ENCODE measurements at regions not wholly inside any gene's neighbourhood (a gene's known extent, or its start where the extent isn't known, plus 50 kb on each side); places are given as distances from the start of the nearest gene placed in this dataset. TPM values are rescaled to one million over a fixed set of nuclear protein-coding genes. Genes with fewer than 3 reads are reported as not detected.

DNA sequence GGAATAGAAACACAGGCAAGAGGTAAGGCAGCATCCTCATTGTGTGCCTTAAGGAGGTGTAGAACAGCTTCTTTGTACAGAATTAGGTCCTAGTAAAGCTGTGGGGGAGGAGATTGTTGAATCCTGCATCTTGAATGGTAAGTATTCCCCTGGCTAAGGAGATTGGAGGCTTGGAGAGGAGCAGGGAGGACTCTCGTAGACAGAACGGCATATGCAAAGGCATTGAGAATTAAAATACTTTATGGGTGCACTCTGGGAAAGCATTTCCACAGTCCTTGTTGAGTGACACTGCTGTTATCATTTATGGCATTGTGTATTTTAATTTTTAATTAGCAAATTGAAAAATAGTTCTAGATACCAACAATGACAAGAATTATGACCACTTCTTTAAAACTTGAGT lies 66.5 kb upstream of the GPR149 start:
- H3K36me3 ChIP-seq (ENCODE audit: insufficient read depth, low read length), result no peaks in the 10 kb centered on the region

DNA sequence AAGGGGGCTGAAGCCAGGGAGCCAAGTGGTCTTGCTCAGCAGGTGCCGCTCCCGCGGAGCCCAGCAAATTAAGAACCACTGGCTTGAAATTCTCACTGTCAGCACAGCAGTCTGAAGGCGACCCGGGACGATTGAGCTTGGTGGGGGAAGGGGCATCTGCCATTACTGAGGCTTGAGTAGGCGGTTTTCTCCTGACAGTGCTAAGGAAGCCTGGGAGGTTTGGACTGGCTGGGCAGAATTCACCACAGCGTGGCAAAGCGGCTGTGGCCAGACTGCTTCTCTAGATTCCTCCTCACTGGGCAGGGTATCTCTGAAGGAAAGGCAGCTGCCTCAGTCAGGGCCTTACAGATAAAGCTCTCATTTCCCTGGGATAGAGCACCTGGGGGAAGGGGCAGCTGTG lies 57.0 kb upstream of the GPR149 start:
- Histone ChIP-seq H3K79me2 (ENCODE audit: insufficient read depth, low read length) (no peaks in the 10 kb centered on the region), H4K20me1 (ENCODE audit: insufficient read depth, low read length) (no peaks in the 10 kb centered on the region)
- TF ChIP-seq, protein P1, sequence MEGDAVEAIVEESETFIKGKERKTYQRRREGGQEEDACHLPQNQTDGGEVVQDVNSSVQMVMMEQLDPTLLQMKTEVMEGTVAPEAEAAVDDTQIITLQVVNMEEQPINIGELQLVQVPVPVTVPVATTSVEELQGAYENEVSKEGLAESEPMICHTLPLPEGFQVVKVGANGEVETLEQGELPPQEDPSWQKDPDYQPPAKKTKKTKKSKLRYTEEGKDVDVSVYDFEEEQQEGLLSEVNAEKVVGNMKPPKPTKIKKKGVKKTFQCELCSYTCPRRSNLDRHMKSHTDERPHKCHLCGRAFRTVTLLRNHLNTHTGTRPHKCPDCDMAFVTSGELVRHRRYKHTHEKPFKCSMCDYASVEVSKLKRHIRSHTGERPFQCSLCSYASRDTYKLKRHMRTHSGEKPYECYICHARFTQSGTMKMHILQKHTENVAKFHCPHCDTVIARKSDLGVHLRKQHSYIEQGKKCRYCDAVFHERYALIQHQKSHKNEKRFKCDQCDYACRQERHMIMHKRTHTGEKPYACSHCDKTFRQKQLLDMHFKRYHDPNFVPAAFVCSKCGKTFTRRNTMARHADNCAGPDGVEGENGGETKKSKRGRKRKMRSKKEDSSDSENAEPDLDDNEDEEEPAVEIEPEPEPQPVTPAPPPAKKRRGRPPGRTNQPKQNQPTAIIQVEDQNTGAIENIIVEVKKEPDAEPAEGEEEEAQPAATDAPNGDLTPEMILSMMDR (IDR thresholded peaks at IDR 0.05; ENCODE audit: extremely low read depth, low read depth, low read length), result no peak

More for the DNA sequence above, 66.5 kb upstream of the GPR149 start:
- DNase-seq (ENCODE audit: insufficient read length, low spot score, missing footprints), result no peak
- Histone ChIP-seq H4K20me1 (ENCODE audit: insufficient read depth, low read length) (no peaks in the 10 kb centered on the region), H3K9me3 (ENCODE audit: low read depth, low read length) (no peaks in the 10 kb centered on the region), H3K27me3 (ENCODE audit: insufficient read depth, low read length) (no peaks in the 10 kb centered on the region), H3K4me3 (ENCODE audit: insufficient read depth, low read length) (no peak overlapping the region), H3K27ac (ENCODE audit: low read depth, low read length) (no peak overlapping the region), H3K4me2 (ENCODE audit: insufficient read depth, low read length) (no peak overlapping the region), H2AFZ (ENCODE audit: low read length) (no peak overlapping the region), H3K79me2 (ENCODE audit: insufficient read depth, low read length) (no peaks in the 10 kb centered on the region), H3K4me1 (ENCODE audit: insufficient read depth, low read length) (no peaks in the 10 kb centered on the region)
- TF ChIP-seq, protein P1 (IDR thresholded peaks at IDR 0.05; ENCODE audit: extremely low read depth, low read depth, low read length), result no peak

DNA sequence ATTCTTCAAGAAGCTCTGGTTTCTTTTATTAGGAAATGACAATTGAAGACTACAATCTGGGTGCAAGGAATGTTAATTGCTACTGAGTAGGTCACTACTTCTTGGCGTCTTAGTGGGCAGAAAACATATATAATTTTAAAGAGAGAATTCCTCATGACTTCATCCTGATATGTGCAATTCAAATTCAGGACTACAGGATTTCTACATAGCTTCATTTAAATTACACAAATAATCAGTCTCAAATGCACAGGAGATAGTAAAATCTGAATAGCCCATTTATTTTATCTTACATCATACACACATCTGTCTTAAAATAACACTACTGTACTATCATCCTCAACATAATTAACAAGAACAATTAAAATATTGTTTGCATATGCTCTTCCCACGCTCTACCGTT lies 52.5 kb upstream of the GPR149 start:
- DNase-seq (ENCODE audit: insufficient read length, low spot score, missing footprints), result no peak
- Histone ChIP-seq H3K27ac (ENCODE audit: low read depth, low read length) (no peak overlapping the region), H3K9me3 (ENCODE audit: low read depth, low read length) (no peaks in the 10 kb centered on the region), H3K4me3 (ENCODE audit: insufficient read depth, low read length) (no peak overlapping the region), H3K4me1 (ENCODE audit: insufficient read depth, low read length) (no peaks in the 10 kb centered on the region), H3K27me3 (ENCODE audit: insufficient read depth, low read length) (no peaks in the 10 kb centered on the region), H3K36me3 (ENCODE audit: insufficient read depth, low read length) (no peaks in the 10 kb centered on the region), H3K79me2 (ENCODE audit: insufficient read depth, low read length) (no peaks in the 10 kb centered on the region), H4K20me1 (ENCODE audit: insufficient read depth, low read length) (no peaks in the 10 kb centered on the region), H3K4me2 (ENCODE audit: insufficient read depth, low read length) (no peak overlapping the region), H2AFZ (ENCODE audit: low read length) (no peak overlapping the region)
- TF ChIP-seq, protein P1 (IDR thresholded peaks at IDR 0.05; ENCODE audit: extremely low read depth, low read depth, low read length), result no peak

More for the DNA sequence above, 57.0 kb upstream of the GPR149 start:
- Histone ChIP-seq H3K4me3 (ENCODE audit: insufficient read depth, low read length) (no peak overlapping the region), H2AFZ (ENCODE audit: low read length) (no peak overlapping the region), H3K9me3 (ENCODE audit: low read depth, low read length) (no peaks in the 10 kb centered on the region), H3K4me2 (ENCODE audit: insufficient read depth, low read length) (no peak overlapping the region), H3K36me3 (ENCODE audit: insufficient read depth, low read length) (no peaks in the 10 kb centered on the region), H3K27me3 (ENCODE audit: insufficient read depth, low read length) (no peaks in the 10 kb centered on the region), H3K27ac (ENCODE audit: low read depth, low read length) (no peak overlapping the region), H3K4me1 (ENCODE audit: insufficient read depth, low read length) (no peaks in the 10 kb centered on the region)
- no peak for DNase-seq (ENCODE audit: insufficient read length, low spot score, missing footprints)

DNA sequence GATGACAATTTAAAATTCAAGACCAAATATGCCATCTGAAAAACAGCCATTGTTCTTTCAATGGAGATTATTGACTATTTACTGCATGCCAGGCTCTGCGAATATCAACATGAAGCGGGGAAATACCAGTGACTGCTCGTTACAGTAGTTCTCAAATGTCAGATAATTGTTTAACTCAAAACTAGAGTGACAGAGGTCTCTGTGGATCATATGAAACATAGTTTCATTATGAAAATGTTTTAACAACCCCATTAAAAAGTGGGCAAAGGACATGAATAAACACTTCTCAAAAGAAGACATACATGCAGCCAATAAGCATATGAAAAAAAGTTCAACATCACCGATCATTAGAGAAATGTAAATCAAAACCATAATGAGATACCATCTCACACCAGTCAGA lies 50.0 kb upstream of the GPR149 start:
- Histone ChIP-seq H3K4me2 (ENCODE audit: insufficient read depth, low read length) (no peak overlapping the region), H2AFZ (ENCODE audit: low read length) (no peak overlapping the region), H3K27me3 (ENCODE audit: insufficient read depth, low read length) (no peaks in the 10 kb centered on the region), H3K9me3 (ENCODE audit: low read depth, low read length) (no peaks in the 10 kb centered on the region), H3K27ac (ENCODE audit: low read depth, low read length) (no peak overlapping the region), H3K79me2 (ENCODE audit: insufficient read depth, low read length) (no peaks in the 10 kb centered on the region), H3K4me1 (ENCODE audit: insufficient read depth, low read length) (no peaks in the 10 kb centered on the region), H3K4me3 (ENCODE audit: insufficient read depth, low read length) (no peak overlapping the region), H3K36me3 (ENCODE audit: insufficient read depth, low read length) (no peaks in the 10 kb centered on the region), H4K20me1 (ENCODE audit: insufficient read depth, low read length) (no peaks in the 10 kb centered on the region)
- TF ChIP-seq, protein P1 (IDR thresholded peaks at IDR 0.05; ENCODE audit: extremely low read depth, low read depth, low read length), result no peak
- DNase-seq (ENCODE audit: insufficient read length, low spot score, missing footprints), result no peak

Small RNA genes lying in the stretch of these regions (small RNA-seq; reads per million reads assigned to genes)
- gene DYNLL1P5, result not detected
